Subcutaneous abdominal adipose tissue (tissue), 5 donors: ENCODE measurements at regions not wholly inside any gene's neighbourhood (a gene's known extent, or its start where the extent isn't known, plus 50 kb on each side); places are given as distances from the start of the nearest gene placed in this dataset.

Source experiments
- H3K27ac ChIP-seq: one replicate; pipeline ENCODE4 v1.7.0; 2013; ENCODE audit warnings: low read depth, mild to moderate bottlenecking, inconsistent platforms, low read length, moderate library complexity
- H3K27me3 ChIP-seq, 5 donors: one replicate each; pipeline ENCODE4 v1.7.0; 2013; ENCODE audit warnings: low read length in 5 of 5, inconsistent platforms in 1 of 5; ENCODE audit not compliant: control insufficient read depth in 5 of 5, insufficient read depth in 4 of 5
- H3K36me3 ChIP-seq, 5 donors: one replicate each; pipeline ENCODE4 v1.7.0; 2013; ENCODE audit warnings: low read length in 5 of 5; ENCODE audit not compliant: control insufficient read depth in 5 of 5, insufficient read depth in 5 of 5
- H3K4me1 ChIP-seq, 5 donors: one replicate each; pipeline ENCODE4 v1.7.0; 2013; ENCODE audit warnings: low read length in 5 of 5, mild to moderate bottlenecking in 3 of 5, moderate library complexity in 1 of 5; ENCODE audit not compliant: control insufficient read depth in 5 of 5, insufficient read depth in 5 of 5
- H3K4me3 ChIP-seq, 5 donors: one replicate each; pipeline ENCODE4 v1.7.0; 2013; ENCODE audit warnings: low read length in 5 of 5, low read depth in 1 of 5
- H3K9ac ChIP-seq, 5 donors: one replicate each; pipeline ENCODE4 v1.7.0; 2013; ENCODE audit warnings: low read length in 5 of 5, mild to moderate bottlenecking in 4 of 5, moderate library complexity in 3 of 5
- H3K9me3 ChIP-seq, 5 donors: one replicate each; pipeline ENCODE4 v1.7.0; 2013; ENCODE audit warnings: low read length in 5 of 5; ENCODE audit not compliant: control insufficient read depth in 5 of 5
- donor health status: healthy.
- donor health status: healthy.
- donor health status: healthy.
- donor health status: healthy.
- donor health status: healthy.

DNA sequence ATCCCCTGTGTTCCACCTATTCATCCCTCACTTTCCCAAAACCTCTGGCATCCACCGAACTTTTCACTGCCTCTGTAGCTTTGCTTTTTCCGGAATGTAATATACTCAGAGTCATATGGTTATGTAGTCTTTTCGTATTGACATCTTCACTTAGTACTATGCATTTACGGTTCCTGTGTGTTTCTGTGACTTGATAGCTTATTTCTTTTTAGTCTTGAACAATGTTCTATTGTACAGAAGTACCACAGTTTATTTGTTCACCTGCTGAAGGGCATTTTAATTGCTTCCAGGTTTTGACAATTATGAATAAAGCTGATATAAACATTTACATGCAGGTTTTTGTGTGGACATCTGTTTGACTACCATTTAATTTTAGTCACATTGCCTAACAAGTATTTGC is 154.7 kb upstream of the DOK6 start:
- Histone ChIP-seq H3K4me1 (peaks cover 0 to 11% (median 9%) of the 10 kb centered on the region in 5 donors), H3K27me3 (no peaks in the 10 kb centered on the region), H3K9ac (no peak overlapping the region), H3K9me3 (no peaks in the 10 kb centered on the region), H3K36me3 (no peaks in the 10 kb centered on the region), H3K4me3 (no peak overlapping the region), H3K27ac (no peak overlapping the region)

DNA sequence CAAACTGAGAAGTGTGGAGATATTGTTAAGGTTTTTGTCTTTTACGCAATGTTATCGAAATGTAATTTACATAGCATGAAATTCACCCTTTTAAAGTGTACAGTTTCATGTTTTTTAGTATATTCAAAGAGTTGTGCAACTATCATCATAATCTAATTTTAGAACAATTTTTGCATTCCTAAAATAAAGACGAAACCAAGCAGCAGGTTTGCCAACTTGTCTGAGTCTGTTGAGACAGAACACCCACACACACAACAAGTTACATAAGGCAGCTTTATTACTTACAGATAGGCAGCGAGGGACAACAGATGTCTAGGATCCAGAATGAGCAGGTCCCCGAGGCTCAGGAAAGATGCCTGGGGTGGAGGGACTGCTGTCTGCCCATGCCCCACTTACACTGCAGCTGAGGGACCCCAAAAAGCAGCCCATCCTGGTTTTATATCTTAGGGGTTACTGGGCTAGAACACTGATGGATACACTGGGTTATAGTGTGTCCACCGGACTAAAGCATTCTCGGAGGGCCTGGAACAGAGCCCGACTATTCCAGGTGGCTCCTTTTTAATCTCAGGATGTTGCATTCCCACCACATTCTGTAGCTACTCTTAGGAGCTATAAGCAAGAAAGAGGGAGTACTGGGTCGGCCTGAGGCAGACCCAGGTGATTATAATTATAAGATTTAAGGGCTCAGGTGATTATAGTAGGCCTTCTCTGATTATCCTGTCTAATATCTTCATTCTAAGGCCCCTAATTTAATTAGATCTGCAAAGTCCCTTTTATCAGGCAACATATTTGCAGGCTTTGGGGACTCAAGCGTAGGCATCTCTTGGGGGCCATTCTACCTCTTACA is 150.2 kb upstream of the DOK6 start:
- peaks cover 0 to 11% (median 9%) of the 10 kb centered on the region in 5 donors for H3K4me1 ChIP-seq
- H3K4me3 ChIP-seq: peak overlapping the region in 2 of 5 donors; percentile 22 to 37
- peak overlapping the region in 1 of 5 donors; percentile 2 for H3K9ac ChIP-seq
- H3K36me3 ChIP-seq: no peaks in the 10 kb centered on the region
- H3K27me3 ChIP-seq: no peaks in the 10 kb centered on the region
- H3K9me3 ChIP-seq: no peaks in the 10 kb centered on the region
- no peak overlapping the region for H3K27ac ChIP-seq

DNA sequence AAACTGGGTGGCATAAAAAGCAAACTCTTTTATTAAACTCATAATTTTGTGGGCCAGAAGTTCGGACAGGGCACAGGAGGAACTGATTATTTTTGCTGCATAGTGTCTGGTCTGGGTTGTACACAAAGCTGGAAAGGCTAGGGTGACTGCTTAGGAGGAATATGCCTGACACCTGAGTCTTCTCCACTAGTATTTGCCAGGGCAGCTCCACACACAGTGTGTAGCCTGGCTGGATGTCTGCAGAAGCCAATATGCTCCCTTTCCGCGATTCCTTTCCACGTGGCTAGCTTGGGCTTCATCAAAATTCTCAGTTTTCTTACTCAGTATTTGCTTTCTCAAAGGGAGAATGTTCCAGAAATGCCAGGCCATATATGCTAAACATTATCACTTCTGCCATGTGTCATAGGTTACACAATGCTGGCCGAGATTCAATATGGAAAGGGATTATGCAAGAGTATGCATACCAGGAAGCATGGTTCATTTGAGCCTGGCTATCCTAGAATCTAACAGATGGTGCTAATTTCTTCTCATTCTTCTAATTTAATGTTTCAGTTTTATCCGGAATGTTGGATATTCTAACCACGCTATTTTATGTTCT is 142.7 kb upstream of the DOK6 start:
- no peak overlapping the region for H3K27ac ChIP-seq
- H3K27me3 ChIP-seq: no peaks in the 10 kb centered on the region
- peaks cover 0 to 5% (median 0%) of the 10 kb centered on the region in 5 donors for H3K4me1 ChIP-seq
- no peak overlapping the region for H3K9ac ChIP-seq
- H3K36me3 ChIP-seq: no peaks in the 10 kb centered on the region
- no peak overlapping the region for H3K4me3 ChIP-seq
- no peaks in the 10 kb centered on the region for H3K9me3 ChIP-seq

DNA sequence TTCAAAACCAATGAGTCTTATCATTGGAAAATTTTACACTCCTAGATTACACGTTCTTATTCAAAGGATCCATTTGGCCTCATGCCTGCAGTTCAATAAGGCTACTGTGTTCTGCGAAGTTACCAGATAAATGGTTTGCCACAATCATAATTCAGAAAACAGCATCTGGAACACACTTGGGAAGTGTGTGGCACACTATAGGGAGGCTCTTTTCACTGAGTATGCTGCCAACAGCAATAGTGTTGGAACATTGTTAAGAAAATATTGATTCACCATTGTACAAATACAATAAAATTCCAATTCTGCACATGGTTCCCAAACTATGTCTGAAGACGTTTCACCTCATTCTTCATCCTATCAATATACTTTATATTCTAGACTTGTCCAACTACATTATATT is 141.4 kb upstream of the DOK6 start:
- no peak overlapping the region for H3K27ac ChIP-seq
- H3K27me3 ChIP-seq: no peaks in the 10 kb centered on the region
- no peak overlapping the region for H3K9ac ChIP-seq
- no peaks in the 10 kb centered on the region for H3K9me3 ChIP-seq
- peaks cover 0 to 5% (median 0%) of the 10 kb centered on the region in 5 donors for H3K4me1 ChIP-seq
- no peak overlapping the region for H3K4me3 ChIP-seq
- no peaks in the 10 kb centered on the region for H3K36me3 ChIP-seq

DNA sequence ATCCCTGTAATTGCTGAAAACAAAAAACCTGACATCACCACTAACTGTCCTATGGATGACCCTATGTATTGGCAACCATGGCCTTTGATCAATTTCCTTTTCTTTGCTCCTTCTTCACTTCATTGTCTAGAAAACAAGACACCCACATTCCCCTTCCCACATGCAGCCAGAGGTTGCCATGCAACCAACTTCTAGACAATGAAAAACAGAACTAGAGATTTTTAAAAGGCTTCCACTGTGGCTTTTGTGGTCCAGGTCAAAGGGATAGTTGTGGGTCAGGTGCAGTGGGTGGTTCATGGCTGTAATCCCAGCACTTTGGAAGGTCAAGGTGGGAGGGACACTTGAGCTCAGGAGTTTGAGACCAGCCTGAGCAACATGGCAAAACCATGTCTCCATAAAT is 139.3 kb upstream of the DOK6 start:
- H3K4me3 ChIP-seq: no peak overlapping the region
- H3K4me1 ChIP-seq: peaks cover 0 to 8% (median 0%) of the 10 kb centered on the region in 5 donors
- no peaks in the 10 kb centered on the region for H3K27me3 ChIP-seq
- H3K36me3 ChIP-seq: no peaks in the 10 kb centered on the region
- H3K9ac ChIP-seq: no peak overlapping the region
- no peaks in the 10 kb centered on the region for H3K9me3 ChIP-seq
- no peak overlapping the region for H3K27ac ChIP-seq

DNA sequence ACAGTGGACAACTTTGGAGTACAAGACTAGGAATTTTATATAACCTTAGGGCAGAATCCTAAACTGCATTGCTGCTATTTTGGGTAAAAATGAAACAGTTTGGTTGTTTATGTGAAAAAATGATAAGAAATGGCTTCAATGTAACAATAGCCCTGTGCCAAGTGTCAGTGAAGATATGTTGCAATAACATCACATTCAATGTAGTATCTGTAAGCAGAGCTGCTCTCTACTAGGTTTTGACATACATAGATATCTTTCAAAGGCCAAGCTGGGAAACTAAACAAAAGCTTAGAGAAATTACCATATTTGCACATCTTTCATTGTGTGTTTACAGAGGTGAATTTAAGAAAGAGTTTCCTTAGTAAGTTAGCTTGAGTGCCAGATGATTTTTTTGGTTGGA is 135.0 kb upstream of the DOK6 start:
- Histone ChIP-seq H3K36me3 (no peaks in the 10 kb centered on the region), H3K4me1 (peaks cover 0 to 4% (median 0%) of the 10 kb centered on the region in 5 donors), H3K9ac (no peak overlapping the region), H3K27ac (no peak overlapping the region), H3K4me3 (no peak overlapping the region), H3K9me3 (no peaks in the 10 kb centered on the region), H3K27me3 (no peaks in the 10 kb centered on the region)

DNA sequence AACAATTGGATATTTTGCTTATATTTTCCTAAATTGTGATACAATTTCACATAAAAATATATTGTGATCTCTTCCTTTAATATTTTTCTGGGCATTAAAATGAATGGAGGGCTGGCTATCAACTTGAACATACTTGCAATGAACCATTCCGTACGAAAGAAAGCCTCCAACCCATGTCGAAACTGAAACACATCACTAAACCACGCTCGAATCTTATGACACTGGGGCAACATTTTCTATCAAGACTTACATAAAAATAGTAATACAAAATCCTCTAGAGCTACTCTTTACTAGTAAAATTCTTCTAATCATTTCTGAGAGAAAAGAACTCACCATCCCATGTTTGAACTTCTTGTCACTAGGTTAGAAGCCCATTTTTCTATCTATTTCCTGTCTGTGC is 132.8 kb upstream of the DOK6 start:
- Histone ChIP-seq H3K36me3 (no peaks in the 10 kb centered on the region), H3K4me3 (no peak overlapping the region), H3K9ac (no peak overlapping the region), H3K27ac (no peak overlapping the region), H3K9me3 (no peaks in the 10 kb centered on the region), H3K4me1 (peaks cover 0 to 4% (median 0%) of the 10 kb centered on the region in 5 donors), H3K27me3 (no peaks in the 10 kb centered on the region)

DNA sequence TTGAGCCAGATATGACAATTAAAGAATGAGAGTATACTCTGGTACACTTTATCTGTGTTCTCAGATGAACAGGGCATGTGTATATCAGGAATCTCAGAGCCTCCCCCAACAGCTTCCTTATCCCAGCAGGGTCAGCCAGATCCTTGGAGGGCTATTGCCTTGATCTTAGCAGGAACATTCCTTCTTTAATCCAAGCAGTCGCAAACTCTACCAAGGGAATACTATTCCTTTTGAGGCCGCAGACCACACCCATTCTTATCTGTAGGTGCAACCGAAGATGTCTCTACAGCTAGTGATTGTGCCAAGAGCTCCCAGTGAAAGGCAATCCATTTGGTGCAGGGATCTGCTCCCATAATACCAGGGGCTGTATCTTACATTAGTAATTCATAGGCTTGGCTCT is 118.3 kb upstream of the DOK6 start:
- no peaks in the 10 kb centered on the region for H3K4me1 ChIP-seq
- H3K9ac ChIP-seq: no peak overlapping the region
- no peak overlapping the region for H3K27ac ChIP-seq
- H3K4me3 ChIP-seq: no peak overlapping the region
- no peaks in the 10 kb centered on the region for H3K27me3 ChIP-seq
- peaks cover 0 to 2% (median 0%) of the 10 kb centered on the region in 5 donors for H3K9me3 ChIP-seq
- no peaks in the 10 kb centered on the region for H3K36me3 ChIP-seq

DNA sequence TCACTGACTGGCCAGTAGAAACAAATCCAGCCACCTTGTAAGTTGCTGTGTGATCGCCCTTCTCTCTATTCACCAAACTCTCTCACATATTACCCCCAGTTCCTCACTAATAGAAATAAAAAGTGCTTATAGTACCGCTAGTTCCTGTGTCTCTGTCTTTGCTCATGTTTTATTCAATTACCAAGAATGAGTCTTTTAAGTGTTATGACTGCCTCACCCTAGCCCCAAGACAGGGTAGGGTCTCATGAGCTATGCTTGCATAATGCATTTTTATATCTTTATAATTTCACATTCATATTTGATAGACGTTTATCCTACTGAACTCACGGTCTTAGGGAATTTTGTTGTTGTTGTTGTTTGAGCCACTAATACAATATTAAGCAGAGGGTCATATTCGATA is 109.6 kb upstream of the DOK6 start:
- Histone ChIP-seq H3K36me3 (no peaks in the 10 kb centered on the region), H3K9ac (no peak overlapping the region), H3K27ac (no peak overlapping the region), H3K9me3 (peaks cover 0 to 2% (median 0%) of the 10 kb centered on the region in 5 donors), H3K27me3 (no peaks in the 10 kb centered on the region), H3K4me1 (no peaks in the 10 kb centered on the region), H3K4me3 (no peak overlapping the region)

DNA sequence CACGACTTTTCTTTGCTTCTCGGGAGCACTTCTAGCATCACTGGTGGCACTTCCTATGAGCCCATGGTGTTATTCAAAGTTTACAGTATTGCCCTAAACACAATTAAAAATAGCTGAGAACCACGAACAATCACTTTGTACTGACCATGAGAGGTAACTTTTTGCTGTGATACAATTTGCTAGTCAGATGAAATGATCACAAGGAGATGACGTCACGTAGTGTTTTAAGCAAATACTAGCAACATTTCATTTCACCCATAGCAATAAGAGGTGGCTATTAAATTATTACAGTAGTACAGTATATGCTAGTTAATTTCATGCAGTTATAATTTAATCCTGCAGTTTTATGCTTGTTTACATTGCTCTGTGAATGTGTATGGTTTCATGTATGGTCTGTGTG is 108.9 kb upstream of the DOK6 start:
- peaks cover 0 to 6% (median under 1%) of the 10 kb centered on the region in 5 donors for H3K9me3 ChIP-seq
- no peaks in the 10 kb centered on the region for H3K27me3 ChIP-seq
- no peaks in the 10 kb centered on the region for H3K36me3 ChIP-seq
- H3K4me3 ChIP-seq: no peak overlapping the region
- H3K4me1 ChIP-seq: no peaks in the 10 kb centered on the region
- H3K27ac ChIP-seq: no peak overlapping the region
- H3K9ac ChIP-seq: no peak overlapping the region
